CD14-positive monocyte (primary cell): ENCODE measurements at regions not wholly inside any gene's neighbourhood (a gene's known extent, or its start where the extent isn't known, plus 50 kb on each side); places are given as distances from the start of the nearest gene placed in this dataset.

Experiments
- DNase-seq, 3 donors: peaks; one replicate each; pipeline ENCODE4 v3.0.0-alpha.2; 2011 to 2022
- H2AFZ ChIP-seq: 2 replicates; pipeline ENCODE4 v1.6.0; 2012; ENCODE audit warnings: mild to moderate bottlenecking, low read depth, low read length, inconsistent platforms; ENCODE audit not compliant: insufficient read depth, poor library complexity, severe bottlenecking
- H3K27ac ChIP-seq, 2 donors: 1 replicate in 1 of 2; 2 replicates in 1 of 2; pipeline ENCODE4 v1.5.1; 2012 to 2013; ENCODE audit warnings: low read length in 2 of 2, control low read depth in 1 of 2, inconsistent platforms in 1 of 2, low read depth in 1 of 2, mild to moderate bottlenecking in 1 of 2
- H3K27me3 ChIP-seq, 2 donors: one replicate each; pipeline versions ENCODE4 v1.6.0 to v1.6.1; 2011 to 2013; ENCODE audit warnings: low read length in 2 of 2; ENCODE audit not compliant: control insufficient read depth in 2 of 2, insufficient read depth in 2 of 2
- H3K36me3 ChIP-seq, 2 donors: replicated peaks in 1 of 2; 1 replicate in 1 of 2; 2 replicates in 1 of 2; pipeline versions ENCODE4 v1.5.1 to v1.6.1; 2012 to 2013; ENCODE audit warnings: low read length in 2 of 2, control low read depth in 1 of 2, inconsistent platforms in 1 of 2, mild to moderate bottlenecking in 1 of 2; ENCODE audit not compliant: insufficient read depth in 2 of 2, control insufficient read depth in 1 of 2
- H3K4me1 ChIP-seq, 2 donors: 1 replicate in 1 of 2; 2 replicates in 1 of 2; pipeline versions ENCODE4 v1.5.1 to v1.6.1; 2012 to 2013; ENCODE audit warnings: low read length in 2 of 2, control low read depth in 1 of 2, inconsistent platforms in 1 of 2, mild to moderate bottlenecking in 1 of 2, moderate library complexity in 1 of 2; ENCODE audit not compliant: insufficient read depth in 2 of 2, control insufficient read depth in 1 of 2
- H3K4me2 ChIP-seq: replicated peaks from 2 replicates; pipeline ENCODE3; 2012; ENCODE audit warnings: low read length, moderate library complexity, mild to moderate bottlenecking; ENCODE audit not compliant: poor library complexity, severe bottlenecking; ENCODE audit errors: extremely low read depth
- H3K4me3 ChIP-seq, 3 experiments: fragments of 200-600 bp in 1 of 3; sonication (generic) in 1 of 3; replicated peaks in 1 of 3; 1 replicate in 2 of 3; 2 replicates in 1 of 3; pipeline ENCODE4 v1.5.1; 2011 to 2013; ENCODE audit warnings: low read length in 3 of 3, mild to moderate bottlenecking in 3 of 3, control low read depth in 2 of 3, low read depth in 2 of 3, inconsistent platforms in 1 of 3, moderate library complexity in 1 of 3
- H3K79me2 ChIP-seq: 2 replicates; pipeline ENCODE4 v1.6.0; 2012; ENCODE audit warnings: mild to moderate bottlenecking, control low read depth, inconsistent platforms, low read length, moderate library complexity; ENCODE audit not compliant: insufficient read depth
- H3K9ac ChIP-seq: 2 replicates; pipeline ENCODE4 v1.6.0; 2017; ENCODE audit warnings: low read length, mild to moderate bottlenecking; ENCODE audit not compliant: insufficient read depth, poor library complexity, severe bottlenecking
- H3K9me3 ChIP-seq, 2 donors: replicated peaks in 1 of 2; 1 replicate in 1 of 2; 2 replicates in 1 of 2; pipeline versions ENCODE4 v1.5.1 to v1.6.1; 2012 to 2013; ENCODE audit warnings: low read length in 2 of 2, control low read depth in 1 of 2; ENCODE audit not compliant: control insufficient read depth in 1 of 2, insufficient read depth in 1 of 2
- H4K20me1 ChIP-seq: 2 replicates; pipeline ENCODE4 v1.6.0; 2012; ENCODE audit warnings: mild to moderate bottlenecking, low read length, control low read depth, moderate library complexity; ENCODE audit not compliant: insufficient read depth
- H3K27ac Mint-ChIP-seq, 7 donors: one replicate each; pipeline ENCODE4 v1.8.0; 2020; ENCODE audit warnings: mild to moderate bottlenecking in 7 of 7, mixed read lengths in 7 of 7, moderate library complexity in 6 of 7, inconsistent platforms in 2 of 7
- H3K27me3 Mint-ChIP-seq, 3 donors: one replicate each; pipeline ENCODE4 v1.8.0; 2021 to 2022; ENCODE audit warnings: low read depth in 3 of 3, mild to moderate bottlenecking in 3 of 3, mixed read lengths in 3 of 3, moderate library complexity in 3 of 3, inconsistent platforms in 1 of 3
- H3K36me3 Mint-ChIP-seq, 2 donors: one replicate each; pipeline ENCODE4 v1.8.0; 2020; ENCODE audit warnings: mixed read lengths in 2 of 2, inconsistent platforms in 1 of 2, mild to moderate bottlenecking in 1 of 2
- H3K4me1 Mint-ChIP-seq: one replicate; pipeline ENCODE4 v1.8.0; 2020; ENCODE audit warnings: mild to moderate bottlenecking, mixed read lengths
- H3K4me3 Mint-ChIP-seq, 2 donors: one replicate each; pipeline ENCODE4 v1.8.0; 2020; ENCODE audit warnings: mild to moderate bottlenecking in 2 of 2, mixed read lengths in 2 of 2, moderate library complexity in 1 of 2
- H3K9me3 Mint-ChIP-seq, 7 donors: one replicate each; pipeline ENCODE4 v1.8.0; 2020 to 2022; ENCODE audit warnings: mixed read lengths in 7 of 7, mild to moderate bottlenecking in 6 of 7, moderate library complexity in 6 of 7, inconsistent platforms in 2 of 7
- WGBS: methylation state at CpG from one replicate; pipeline ENCODE4 v1.1.5; 2013; ENCODE audit warnings: missing lambda C conversion rate; ENCODE audit not compliant: insufficient coverage; 5-methylcytosine and 5-hydroxymethylcytosine counted together
- intact Hi-C, 2 donors: fragments of 100-400 bp; cut with micrococcal nuclease; formaldehyde crosslinking; loops; one replicate each; pipeline versions ENCODE4 v1.15.0 to v1.15.1; 2023
- TF ChIP-seq, protein P1 (sequence below): fragments of 200-600 bp; IDR thresholded peaks from one replicate; pipeline ENCODE4 v1.8.0; 2022; ENCODE audit warnings: antibody characterized with exemption, mild to moderate bottlenecking

DNA sequence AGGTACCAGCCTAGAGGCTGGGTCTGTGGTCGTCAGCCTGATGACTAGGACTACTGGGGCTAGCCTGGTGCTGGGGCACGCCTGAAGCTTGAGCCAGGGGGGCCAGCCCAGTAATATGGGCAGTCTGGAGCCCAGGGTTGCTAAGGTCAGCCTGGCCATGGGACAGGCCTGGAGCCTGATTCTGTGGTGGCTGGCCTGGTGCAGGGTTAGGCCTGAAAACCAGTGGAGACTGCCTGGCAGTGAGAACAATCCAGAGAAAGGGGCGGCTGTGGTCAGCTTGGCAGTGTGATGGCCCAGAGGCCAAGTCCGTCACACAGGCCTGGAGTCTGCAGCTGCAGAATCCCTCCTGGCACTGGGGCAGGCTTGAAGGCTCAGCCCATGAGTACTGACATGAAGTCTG is 445.8 kb downstream of the SATB2 start:
- DNase-seq: no peak
- no peaks in the 10 kb centered on the region for H3K4me1 Mint-ChIP-seq
- peaks cover 2 to 19% (median 6%) of the 10 kb centered on the region in 7 donors for H3K9me3 Mint-ChIP-seq
- Histone ChIP-seq H3K9ac (no peak overlapping the region), H4K20me1 (no peaks in the 10 kb centered on the region), H3K79me2 (no peaks in the 10 kb centered on the region), H3K27me3 (no peaks in the 10 kb centered on the region), H3K27ac (no peak overlapping the region), H2AFZ (no peak overlapping the region), H3K4me1 (no peaks in the 10 kb centered on the region), H3K4me2 (no peak overlapping the region), H3K4me3 (no peak overlapping the region), H3K9me3 (peaks cover 17 to 22% of the 10 kb centered on the region in 2 donors), H3K36me3 (no peaks in the 10 kb centered on the region)
- intact Hi-C loops: no loop called here
- H3K36me3 Mint-ChIP-seq: no peaks in the 10 kb centered on the region
- H3K27me3 Mint-ChIP-seq: no peaks in the 10 kb centered on the region
- no peak overlapping the region for H3K27ac Mint-ChIP-seq
- H3K4me3 Mint-ChIP-seq: no peak overlapping the region
- WGBS: 91% methylated on average over 4 of the region's 4 CpGs
- TF ChIP-seq, protein P1, sequence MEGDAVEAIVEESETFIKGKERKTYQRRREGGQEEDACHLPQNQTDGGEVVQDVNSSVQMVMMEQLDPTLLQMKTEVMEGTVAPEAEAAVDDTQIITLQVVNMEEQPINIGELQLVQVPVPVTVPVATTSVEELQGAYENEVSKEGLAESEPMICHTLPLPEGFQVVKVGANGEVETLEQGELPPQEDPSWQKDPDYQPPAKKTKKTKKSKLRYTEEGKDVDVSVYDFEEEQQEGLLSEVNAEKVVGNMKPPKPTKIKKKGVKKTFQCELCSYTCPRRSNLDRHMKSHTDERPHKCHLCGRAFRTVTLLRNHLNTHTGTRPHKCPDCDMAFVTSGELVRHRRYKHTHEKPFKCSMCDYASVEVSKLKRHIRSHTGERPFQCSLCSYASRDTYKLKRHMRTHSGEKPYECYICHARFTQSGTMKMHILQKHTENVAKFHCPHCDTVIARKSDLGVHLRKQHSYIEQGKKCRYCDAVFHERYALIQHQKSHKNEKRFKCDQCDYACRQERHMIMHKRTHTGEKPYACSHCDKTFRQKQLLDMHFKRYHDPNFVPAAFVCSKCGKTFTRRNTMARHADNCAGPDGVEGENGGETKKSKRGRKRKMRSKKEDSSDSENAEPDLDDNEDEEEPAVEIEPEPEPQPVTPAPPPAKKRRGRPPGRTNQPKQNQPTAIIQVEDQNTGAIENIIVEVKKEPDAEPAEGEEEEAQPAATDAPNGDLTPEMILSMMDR: no peak

- no peaks in the 10 kb centered on the region for H4K20me1 ChIP-seq
- no peaks in the 10 kb centered on the region for H3K36me3 ChIP-seq
- Mint-ChIP-seq H3K27ac (no peak overlapping the region), H3K9me3 (peaks cover 0 to 3% (median 1%) of the 10 kb centered on the region in 7 donors), H3K4me3 (no peak overlapping the region), H3K4me1 (no peaks in the 10 kb centered on the region), H3K27me3 (no peaks in the 10 kb centered on the region), H3K36me3 (no peaks in the 10 kb centered on the region)
- no CpG with 5 or more reads among the region's 1 CpG for WGBS
- no peaks in the 10 kb centered on the region for H3K4me1 ChIP-seq
- H3K4me2 ChIP-seq: no peak overlapping the region
- H3K79me2 ChIP-seq: no peaks in the 10 kb centered on the region
- no peak for DNase-seq
- TF ChIP-seq, protein P1: no peak
- no peak overlapping the region for H3K9ac ChIP-seq
- intact Hi-C loops: no loop called here
- no peak overlapping the region for H3K4me3 ChIP-seq
- no peaks in the 10 kb centered on the region for H3K27me3 ChIP-seq
- H2AFZ ChIP-seq: no peak overlapping the region
- no peak overlapping the region for H3K27ac ChIP-seq
- peaks cover 0 to 7% of the 10 kb centered on the region in 2 donors for H3K9me3 ChIP-seq
Measured at GRCh38 chr2:198994678-198995077, 463.1 kb downstream of the SATB2 start.
